Omental fat pad (tissue), 3 donors: ENCODE measurements at regions not wholly inside any gene's neighbourhood (a gene's known extent, or its start where the extent isn't known, plus 50 kb on each side); places are given as distances from the start of the nearest gene placed in this dataset.

Source experiments
- ATAC-seq: fragments of 150-250 bp; one replicate; pipeline ENCODE4 v1.9.1; 2016; ENCODE audit warnings: mild to moderate bottlenecking, moderate library complexity; ENCODE audit not compliant: low FRiP score
- DNase-seq: peaks from one replicate; pipeline ENCODE4 v3.0.0-alpha.2; 2019; ENCODE audit warnings: low spot score
- CTCF ChIP-seq, 3 donors: fragments of 450-650 bp; IDR thresholded peaks; one replicate each; pipeline ENCODE4 v1.5.1; 2016 to 2017; ENCODE audit warnings: antibody characterized with exemption in 3 of 3, mild to moderate bottlenecking in 3 of 3, moderate library complexity in 2 of 3

DNA sequence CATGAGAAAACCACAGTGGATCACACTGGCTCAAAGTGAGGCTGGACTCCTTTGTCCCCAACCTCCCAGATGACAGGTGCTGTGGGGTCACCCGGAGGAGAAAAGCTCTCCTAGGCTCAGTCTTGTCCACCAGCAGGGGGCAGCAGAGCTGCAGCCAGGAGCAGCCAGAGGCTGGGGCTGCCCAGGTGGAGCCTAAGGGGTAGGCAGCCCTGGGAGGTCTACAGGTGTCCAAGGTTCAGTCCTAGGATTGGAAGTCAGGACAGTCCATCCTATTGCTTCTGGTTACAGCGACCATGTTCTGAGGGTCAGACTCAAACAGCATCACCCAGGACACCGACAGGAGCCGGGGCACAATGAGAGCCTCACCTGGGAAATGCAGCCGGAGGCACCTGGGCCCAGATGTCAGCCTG lies 77.6 kb upstream of the IGLL5 start:
- TF ChIP-seq CTCF (IDR thresholded peaks at IDR 0.05): no peak
- peak; percentile 29 for ATAC-seq
- no peak for DNase-seq

- DNase-seq: no peak
- no peak for TF ChIP-seq CTCF (IDR thresholded peaks at IDR 0.05)
- no peak for ATAC-seq
Observed at GRCh38 chr22:22810471-22810870, 77.1 kb upstream of the IGLL5 start.

DNA sequence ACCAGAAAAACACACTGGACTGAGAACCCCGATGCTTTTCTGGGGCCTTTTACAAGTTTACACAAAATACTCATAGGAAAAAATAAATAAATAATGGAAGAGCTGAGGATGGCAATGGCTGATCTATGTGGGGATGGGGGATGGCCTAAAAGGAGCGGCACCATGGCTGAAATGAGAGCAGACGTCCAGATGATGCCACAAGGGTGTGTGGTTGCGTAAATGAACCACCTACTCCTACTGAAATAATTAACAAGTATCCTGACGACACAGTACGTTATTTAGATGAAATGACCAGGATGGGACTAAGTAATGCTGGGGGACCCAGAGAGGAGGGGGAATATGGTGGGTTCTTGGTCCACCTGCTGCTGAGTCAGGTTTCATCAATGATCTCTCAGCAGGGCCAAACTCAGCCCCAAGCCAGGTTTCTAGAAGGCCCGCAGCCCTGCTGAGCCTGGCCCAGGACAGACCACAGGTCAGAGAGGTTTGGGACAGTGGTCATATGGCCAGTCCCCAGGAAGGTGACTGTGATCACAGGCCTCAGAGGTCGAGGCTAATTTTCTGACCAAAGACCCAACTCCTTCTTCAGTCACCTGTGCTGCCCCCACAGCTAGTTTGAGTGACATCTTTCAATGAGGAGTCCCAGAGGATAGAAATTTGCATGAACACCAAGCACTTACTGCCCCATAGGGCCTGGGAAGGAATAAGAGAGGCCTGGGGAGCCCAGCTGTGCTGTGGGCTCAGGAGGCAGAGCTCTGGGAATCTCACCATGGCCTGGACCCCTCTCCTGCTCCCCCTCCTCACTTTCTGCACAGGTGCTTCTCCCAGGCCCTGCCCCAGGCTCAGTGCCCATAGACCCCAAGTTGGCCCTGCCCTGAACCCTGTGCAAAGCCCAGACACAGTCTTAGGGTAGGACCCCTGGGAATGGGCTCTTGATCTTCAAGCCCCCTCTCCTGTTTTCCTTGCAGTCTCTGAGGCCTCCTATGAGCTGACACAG lies 76.3 kb upstream of the IGLL5 start:
- no peak for ATAC-seq
- DNase-seq: no peak
- no peak for TF ChIP-seq CTCF (IDR thresholded peaks at IDR 0.05)

- DNase-seq (no peak), ATAC-seq (no peak)
- TF ChIP-seq CTCF (IDR thresholded peaks at IDR 0.05): no peak
Observed at GRCh38 chr22:22812031-22812905, 75.3 kb upstream of the IGLL5 start.

GRCh38 chr22:22813126-22814075 lies 74.2 kb upstream of the IGLL5 start:
- ATAC-seq (no peak), DNase-seq (no peak)
- TF ChIP-seq CTCF (IDR thresholded peaks at IDR 0.05): no peak

DNA sequence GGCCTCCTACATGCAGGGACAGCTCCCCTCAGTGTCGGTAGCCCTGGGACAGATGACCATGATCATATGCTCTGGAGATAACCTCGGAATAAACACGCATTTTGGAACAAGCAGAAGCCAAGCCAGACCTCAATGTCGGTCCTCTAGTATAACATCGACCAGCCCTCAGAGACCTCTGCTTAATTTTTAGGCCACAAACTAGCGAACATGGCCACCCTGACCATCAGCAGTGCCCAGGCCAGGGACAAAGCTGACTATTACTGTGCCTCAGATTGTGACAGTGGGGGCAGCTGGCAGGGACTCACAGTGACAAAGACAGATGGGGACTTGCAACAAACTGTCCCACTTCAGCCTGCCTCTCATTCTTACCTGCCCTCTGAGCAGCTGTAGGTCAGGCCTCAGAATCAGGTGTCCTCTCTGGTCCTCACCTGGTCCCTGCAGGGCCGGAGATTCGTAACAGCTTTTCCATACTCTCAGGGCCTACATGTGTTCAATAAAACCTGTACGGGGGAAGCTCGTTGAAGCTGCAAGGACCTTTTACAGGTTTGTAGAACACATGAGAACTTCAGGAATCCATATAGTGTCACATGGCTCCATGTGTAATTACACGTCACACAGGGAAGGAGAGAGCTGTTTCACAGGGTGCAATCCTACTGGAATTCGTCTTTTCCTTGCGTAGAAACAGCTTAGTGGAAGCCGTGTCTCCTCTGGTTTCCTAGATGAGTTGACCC lies 72.8 kb upstream of the IGLL5 start:
- DNase-seq (no peak), ATAC-seq (no peak)
- no peak for TF ChIP-seq CTCF (IDR thresholded peaks at IDR 0.05)
